SHP77 (cell line): ENCODE measurements at regions not wholly inside any gene's neighbourhood (a gene's known extent, or its start where the extent isn't known, plus 50 kb on each side); places are given as distances from the start of the nearest gene placed in this dataset.

Experiments used
- DNase-seq, 2 experiments: peaks; one replicate each; lab custom pipeline; 2025; lab: John Stamatoyannopoulos, UW

DNA sequence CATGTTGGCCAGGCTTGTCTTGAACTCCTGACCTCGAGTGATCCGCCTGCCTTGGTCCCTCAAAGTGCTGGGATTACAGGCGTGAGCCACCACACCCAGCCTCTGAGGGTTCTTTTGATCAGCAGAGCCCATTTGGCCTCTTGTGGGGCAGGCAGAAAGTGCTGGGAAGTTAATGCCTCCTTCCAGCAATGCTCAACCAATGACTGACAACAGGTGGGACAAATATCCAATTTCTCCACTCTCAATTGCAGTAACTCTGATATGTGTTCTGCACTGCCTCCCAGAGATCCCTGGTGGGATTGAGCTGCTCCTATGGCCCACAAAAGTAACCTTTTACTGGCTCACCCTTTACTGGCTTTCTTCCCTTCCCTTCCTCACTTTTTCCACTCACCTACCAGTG, 79.9 kb upstream of the APC start:
- DNase-seq: no peak

GRCh38 chr5:112660359-112660758, 77.3 kb upstream of the APC start:
- no peak for DNase-seq

GRCh38 chr5:112663146-112663545, 74.5 kb upstream of the APC start:
- DNase-seq: no peak

GRCh38 chr5:112668016-112668415, 69.7 kb upstream of the APC start:
- no peak for DNase-seq

DNA sequence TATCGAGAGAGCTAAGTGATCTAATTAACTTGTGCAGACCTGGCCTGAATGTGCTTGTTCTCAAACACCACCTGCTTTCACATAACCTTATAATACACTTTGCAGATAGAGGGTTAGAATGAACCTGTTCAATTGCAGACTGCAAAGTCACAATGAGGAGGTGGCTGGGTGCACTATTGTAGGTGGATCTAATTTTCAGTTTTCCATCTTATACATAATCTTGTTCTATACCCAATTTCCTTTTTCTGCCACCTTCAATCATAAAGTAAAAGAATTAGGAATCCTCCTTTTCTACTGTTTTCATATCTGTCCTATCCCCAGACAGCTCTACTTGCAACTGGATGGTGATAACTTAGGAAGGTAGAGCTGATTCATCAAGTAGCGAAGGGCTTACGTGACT, 68.8 kb upstream of the APC start:
- no peak for DNase-seq

DNA sequence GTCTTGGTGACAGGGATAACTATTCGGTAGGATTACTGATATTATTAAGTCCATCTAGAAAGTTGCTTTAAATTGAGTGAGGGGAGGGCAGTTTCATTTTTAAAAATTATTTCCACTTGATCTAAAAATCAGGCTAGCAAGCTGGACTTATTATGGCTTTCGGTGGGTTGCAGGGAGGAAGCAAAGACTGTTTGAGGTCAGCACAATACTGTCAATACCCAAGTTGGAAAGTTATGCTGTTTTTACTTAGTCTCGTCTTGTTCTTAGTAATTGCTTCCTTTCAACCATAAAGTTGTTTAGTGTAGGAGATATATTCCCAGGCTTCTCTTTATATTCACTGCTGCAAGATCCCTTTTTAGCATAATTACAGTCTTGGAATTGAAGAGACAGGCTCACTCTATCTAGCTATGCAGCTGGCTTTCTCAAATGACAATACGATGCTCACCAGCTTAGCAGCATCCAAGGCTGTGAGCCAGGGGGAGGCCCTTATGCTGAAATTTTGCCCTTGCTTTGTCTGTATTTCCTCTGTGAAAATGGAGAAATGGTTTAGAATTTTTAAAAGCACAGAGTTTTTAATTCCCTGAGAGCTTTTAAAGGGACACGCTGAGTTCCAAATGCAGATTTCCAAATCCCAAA, 68.2 kb upstream of the APC start:
- no peak for DNase-seq

DNA sequence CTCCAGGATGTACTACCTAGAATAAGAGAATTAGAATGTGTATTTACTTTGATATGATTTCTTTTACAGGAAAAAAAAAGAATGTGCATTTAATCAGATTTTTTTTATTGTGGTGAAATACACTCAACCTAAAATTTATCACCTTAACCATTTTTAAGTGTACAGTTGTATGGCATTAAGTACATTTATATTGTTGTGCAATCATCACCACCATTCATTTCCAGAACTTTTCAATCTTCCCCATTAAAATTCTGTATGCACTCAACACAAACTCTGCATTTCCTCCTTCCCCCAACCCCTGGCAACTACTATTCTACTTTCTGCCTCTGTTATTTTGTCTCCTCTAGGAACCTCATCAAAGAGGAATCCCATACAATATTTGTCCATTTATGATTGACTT, 66.0 kb upstream of the APC start:
- DNase-seq: no peak

DNA sequence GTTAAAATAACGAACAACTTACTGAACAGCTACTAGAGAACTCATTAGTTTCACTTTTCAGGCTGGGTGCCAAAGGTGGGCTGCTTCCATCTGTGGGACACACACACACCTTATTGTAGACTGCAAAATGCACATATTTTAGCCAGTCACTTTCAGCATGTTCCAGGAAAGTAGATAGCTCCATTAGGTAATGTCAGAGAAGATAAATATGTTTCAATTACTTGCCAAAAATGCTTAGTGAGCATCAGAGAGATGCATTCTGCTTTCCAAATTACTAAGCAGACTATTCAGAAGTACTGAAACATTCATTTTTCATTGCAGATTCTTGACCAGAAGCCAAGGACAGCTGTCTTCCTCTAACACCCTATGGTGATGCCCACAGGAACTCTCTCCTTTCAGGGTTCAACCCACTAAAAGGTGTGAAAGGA, 56.2 kb upstream of the APC start:
- DNase-seq: no peak

DNA sequence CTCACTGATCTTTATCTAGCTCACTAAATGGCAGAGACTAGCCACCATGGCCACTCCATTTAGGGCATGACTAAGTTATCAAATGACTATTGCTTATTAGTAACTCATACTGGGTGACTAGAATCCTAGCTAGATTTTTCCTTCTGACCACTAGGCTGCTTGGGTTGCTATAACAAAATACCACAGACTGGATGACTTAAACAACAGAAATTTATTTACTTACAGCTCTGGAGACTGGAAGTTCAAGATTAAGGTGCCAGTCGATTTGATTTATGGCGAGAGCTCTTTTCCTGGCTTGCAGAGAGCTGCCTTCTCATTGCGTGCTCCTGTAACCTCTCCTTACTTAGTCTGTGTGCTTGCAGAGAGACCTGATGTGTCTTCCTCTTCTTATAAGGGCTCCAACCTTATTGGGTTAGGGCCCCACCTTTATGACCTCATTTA, 55.0 kb upstream of the APC start:
- no peak for DNase-seq

- no peak for DNase-seq
These were observed 53.6 kb upstream of the APC start for GRCh38 chr5:112684121-112684520.

DNA sequence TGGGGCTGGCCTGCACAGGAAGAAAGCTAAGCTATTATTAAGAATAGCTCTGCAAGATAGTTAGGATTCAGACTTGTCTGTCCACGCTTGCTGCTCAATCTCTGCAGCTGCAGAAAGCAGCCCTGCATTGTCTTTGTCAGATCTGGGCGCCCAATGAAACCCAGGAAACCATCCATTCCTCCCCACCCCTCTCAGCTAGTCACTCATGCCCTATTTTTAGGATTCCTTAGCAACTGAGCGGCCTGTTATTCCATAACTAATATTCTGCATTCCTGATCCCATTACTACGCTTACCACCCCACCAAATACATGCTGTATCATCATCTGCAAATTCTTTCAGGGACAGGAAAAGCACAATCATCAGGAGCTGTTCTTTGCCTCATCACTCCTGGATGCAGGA, 52.9 kb upstream of the APC start:
- no peak for DNase-seq

GRCh38 chr5:112685386-112685785, 52.3 kb upstream of the APC start:
- no peak for DNase-seq

GRCh38 chr5:112685931-112686330, 51.8 kb upstream of the APC start:
- no peak for DNase-seq

- no peak for DNase-seq
These were observed 51.0 kb upstream of the APC start for GRCh38 chr5:112686675-112687074.

GRCh38 chr5:112687306-112687705, 50.4 kb upstream of the APC start:
- DNase-seq: no peak
